ENCODE measurements at regions not wholly inside any gene's neighbourhood (a gene's known extent, or its start where the extent isn't known, plus 50 kb on each side); places are given as distances from the start of the nearest gene placed in this dataset.

- no peak for DNase-seq
Measured at GRCh38 chr16:5557966-5558365, 460.4 kb upstream of the EEF2KMT start.

- no peak for DNase-seq
Measured at GRCh38 chr16:5557448-5557847, 459.9 kb upstream of the EEF2KMT start.

- DNase-seq: no peak
Measured at GRCh38 chr16:5556158-5556810, 458.7 kb upstream of the EEF2KMT start.

- DNase-seq: no peak
Measured at GRCh38 chr16:5551909-5552308, 454.3 kb upstream of the EEF2KMT start.

GRCh38 chr16:5549802-5550201, 452.2 kb upstream of the EEF2KMT start:
- DNase-seq: no peak

- no peak for DNase-seq
Measured at GRCh38 chr16:5541356-5541755, 443.8 kb upstream of the EEF2KMT start.

DNA sequence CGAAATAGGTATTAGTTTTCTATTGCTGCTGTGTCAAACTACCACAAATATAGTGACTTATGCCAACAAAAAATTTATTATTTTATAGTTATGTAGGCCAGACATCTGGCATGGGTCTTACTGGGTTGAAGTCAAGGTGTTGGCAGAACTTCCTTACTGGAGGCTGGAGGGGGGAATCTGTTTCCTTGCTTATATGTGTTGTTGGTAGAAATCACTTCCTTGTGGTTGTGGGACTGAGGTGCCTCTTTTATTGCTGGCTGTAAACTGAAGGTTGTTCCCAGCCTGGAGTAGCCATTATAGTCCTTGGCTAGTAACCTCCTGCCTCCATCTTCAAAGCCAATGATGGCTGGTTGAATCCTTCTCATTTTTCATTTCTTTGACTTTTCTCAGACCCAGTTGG, 439.8 kb upstream of the EEF2KMT start:
- DNase-seq: no peak

GRCh38 chr16:5533321-5533888, 435.8 kb upstream of the EEF2KMT start:
- no peak for DNase-seq

GRCh38 chr16:5527817-5528216, 430.2 kb upstream of the EEF2KMT start:
- no peak for DNase-seq

DNA sequence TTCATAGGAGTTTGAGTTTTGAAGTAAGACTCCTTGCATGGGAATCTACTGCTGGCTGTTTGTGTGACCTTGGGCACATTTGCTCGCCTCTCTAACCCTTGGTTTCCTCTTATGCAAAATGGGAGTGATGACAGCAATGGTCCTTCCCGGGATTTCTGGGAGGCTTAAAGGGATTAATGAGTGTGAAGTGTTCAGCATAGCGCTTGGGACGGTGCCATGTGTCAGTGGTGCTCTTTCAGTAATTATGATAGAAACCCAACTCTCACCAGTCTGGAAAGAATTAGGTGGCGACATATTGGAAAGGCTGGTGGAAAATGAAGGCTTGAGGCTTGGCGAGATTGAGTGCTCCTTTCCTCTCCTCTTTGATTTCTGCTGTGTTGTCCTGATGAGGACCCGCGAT, 429.2 kb upstream of the EEF2KMT start:
- DNase-seq: no peak

DNA sequence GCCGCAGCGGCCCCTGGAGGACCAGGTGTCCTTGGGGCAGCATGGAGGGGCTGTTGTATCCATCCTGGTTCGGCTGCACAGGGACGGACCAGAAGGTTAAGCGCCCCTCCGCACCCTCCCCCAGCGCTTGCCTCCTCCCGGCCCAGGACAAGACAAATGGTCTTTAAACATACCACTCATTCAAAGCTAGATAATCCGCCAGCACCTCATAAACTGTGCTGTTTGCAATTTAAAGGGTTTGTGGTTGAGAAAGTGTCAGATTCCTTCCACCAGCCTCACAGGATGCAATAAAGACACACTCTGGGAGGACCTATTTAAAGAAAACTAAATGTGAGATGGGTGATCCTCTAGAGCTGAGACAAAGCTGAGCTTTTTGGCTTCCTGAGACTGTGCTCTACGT, 426.2 kb upstream of the EEF2KMT start:
- no peak for DNase-seq

DNA sequence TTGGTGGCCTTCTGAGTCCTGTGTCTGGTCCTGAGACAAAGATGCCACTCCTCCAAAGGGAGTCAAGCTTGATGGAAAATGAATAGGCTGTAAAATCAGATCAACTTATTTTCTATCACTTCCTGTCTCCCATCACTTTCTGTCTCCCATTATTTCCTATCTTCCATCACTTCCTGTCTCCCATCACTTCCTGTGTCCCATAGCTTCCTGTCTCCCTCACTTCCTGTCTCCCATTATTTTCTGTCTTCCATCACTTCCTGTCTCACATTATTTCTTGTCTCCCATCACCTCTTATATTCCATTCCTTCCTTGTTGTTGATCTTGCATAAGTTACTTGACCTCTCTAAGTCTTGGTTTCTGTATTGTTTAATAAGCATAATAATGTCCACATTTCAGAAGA, 418.5 kb upstream of the EEF2KMT start:
- DNase-seq: no peak

DNA sequence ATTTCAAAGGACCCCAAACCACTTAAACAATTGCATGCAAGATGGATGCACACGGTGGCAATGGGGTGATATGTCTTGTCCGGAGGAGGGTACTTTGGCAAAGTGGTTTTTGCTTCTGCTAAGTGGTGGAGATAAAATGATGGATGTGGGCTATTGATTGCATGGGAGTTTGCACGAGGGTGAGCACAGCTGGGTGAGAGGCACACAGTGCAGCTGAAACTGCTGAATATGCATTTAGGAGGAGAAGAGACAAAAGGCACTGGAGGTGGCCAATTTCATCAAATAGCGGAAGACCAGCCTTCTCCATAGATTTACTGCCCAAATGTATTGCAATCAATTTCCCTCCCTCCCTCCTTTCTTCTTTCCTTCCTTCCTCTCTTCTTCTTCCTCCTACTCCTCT, 414.4 kb upstream of the EEF2KMT start:
- DNase-seq: no peak

GRCh38 chr16:5510819-5511370, 413.3 kb upstream of the EEF2KMT start:
- no peak for DNase-seq

GRCh38 chr16:5509794-5510193, 412.2 kb upstream of the EEF2KMT start:
- DNase-seq: no peak

- DNase-seq: no peak
Measured at GRCh38 chr16:5509336-5509735, 411.7 kb upstream of the EEF2KMT start.

GRCh38 chr16:5508371-5508770, 410.8 kb upstream of the EEF2KMT start:
- no peak for DNase-seq

DNA sequence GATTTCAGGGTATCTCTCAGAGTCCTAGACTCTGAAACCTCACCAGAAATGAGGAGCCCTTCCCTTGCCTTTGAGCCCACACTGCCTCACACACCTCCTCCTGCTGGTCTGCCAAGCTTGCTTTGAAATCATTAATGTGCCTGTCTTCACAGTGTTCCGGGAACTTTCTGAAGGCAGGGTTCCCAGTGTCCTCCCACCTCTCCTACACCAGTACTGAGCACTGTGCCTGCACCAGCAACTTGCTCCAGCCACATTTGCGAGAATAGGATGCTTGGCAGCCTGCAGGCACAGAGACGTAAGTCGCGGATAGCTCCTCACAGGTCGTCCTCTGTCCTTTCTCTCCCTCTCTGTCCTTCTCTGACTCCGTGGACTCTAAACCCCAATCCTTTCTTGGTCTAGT, 408.4 kb upstream of the EEF2KMT start:
- DNase-seq: no peak

DNA sequence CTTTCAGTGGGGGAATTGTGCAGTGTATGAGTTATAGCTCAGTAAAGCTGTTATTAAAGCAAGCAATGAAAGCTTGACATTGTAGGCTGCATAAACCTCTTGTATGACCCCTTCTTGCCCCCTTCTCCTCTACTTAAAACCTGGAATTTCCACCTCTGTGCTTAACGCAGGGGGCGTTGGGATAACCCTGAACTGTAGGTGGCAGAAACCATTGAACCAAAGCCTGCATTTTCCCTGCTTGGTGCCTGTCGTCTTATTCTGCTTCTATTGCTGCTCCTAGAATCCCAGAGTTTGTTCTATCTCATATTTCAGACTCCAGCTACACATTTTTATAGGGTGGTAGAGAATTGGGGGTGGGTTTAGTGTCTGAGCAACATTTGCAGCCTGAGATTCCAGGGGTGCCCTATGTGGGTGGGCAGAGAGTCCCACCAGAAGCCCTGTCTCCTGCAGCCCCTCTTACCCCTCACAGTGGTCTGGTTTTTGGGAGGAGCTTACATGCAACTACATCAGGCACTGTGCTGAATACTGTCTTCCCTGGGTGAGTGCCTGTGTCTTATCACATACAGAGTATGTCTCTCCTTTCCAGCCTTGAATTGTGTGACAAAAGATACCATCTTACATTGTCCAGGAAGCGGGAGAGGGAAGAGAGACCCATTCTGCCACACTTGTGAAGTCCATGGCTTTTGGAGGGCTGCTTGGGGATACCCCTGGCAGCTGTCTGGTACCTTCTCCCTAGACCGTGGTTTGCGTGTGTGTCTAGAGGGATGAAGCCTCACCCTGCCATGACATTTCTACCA, 407.7 kb upstream of the EEF2KMT start:
- DNase-seq: no peak

DNA sequence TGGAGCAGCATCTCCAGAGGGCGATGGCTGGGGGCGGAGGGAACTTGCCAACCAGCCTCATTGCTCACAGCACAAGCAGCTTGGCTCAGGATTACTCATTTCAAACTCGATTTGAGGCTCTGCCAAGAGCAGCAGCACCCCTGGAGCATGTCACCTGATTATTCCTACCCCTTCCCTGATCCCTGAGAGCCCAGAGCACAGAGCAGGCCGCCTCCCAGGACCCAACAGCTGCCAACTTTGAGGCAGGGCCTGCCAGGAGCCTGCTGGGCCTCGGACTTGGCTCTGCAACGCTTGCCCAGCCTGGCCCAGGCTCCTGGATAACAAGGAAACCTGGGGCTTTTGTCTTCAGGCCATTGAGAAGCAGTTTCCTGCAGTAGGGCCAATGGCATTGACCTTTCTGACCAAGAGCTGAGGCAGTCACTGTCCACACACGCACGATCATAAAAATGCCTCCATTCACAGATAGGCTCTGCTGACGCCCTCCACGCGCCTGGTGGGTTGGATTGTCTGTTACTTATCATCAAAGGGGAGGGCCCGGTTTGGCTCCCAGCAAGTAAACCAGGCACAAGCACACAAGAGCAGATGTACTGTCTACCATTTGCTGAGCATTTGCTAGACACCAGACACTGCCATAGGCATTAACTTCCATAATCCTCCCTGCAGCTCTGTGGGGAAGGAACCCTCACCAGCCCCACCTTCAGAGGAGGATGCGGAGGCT, 406.6 kb upstream of the EEF2KMT start:
- peak; percentile 33 for DNase-seq

DNA sequence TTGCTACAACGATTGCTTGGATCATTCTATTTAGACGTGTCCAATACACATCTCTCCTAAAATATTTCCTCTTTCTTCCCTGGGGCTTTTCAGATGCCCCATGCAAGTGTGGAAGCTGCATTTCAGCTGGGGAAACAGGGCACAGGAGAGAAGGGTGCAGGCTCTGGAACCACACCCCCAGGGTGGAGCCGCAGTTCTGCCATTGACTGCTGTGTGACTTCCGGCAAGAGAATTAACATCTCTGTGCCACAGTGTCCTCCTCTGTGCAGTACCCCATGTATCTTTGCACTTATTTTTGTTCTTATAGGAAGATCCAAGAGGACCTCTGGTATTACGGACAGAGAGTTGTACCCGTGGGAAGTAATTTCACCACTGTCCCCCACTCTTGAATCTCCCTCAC, 405.3 kb upstream of the EEF2KMT start:
- DNase-seq: no peak

DNA sequence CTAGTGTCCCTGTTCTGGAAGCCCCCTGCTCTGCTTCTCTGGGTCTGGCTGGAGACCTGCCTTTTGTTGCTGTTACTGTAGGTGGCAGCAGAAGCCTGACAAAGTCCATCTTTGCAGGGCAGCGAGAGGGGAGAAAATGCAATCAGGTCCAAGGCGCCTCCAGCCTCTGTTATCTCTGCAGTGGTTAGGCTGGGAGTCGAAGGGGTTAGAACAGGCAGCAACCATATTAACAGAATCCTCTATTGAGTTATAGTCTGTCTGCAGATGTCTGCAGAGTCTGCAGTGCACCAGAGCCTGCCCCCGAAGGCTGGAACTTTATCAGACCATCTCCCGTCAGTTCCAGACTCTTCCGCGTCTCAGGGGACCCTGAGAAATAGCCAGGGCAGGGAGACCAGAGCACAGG, 404.9 kb upstream of the EEF2KMT start:
- DNase-seq: no peak

DNA sequence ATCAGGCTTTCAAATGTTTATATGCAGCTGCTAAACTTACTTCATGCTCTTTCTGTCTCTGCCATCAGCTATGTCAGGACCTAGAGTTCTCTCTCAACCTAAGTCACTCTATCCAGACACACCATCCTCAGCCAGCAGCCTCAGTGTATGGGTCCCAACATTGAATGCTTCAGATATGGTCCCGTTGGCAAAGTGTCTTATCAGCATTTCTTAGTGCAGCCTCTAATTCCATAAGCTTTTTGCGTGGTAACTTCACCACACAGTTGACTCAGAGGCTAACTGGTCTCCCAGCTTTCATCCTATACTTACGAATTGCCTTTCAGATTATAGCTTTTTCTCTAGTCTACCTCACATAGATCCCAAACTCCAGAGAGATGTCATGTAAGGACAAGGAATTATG, 402.9 kb upstream of the EEF2KMT start:
- no peak for DNase-seq

All from NCI-H1092 (cell line).